H1 (cell line): ENCODE measurements at regions not wholly inside any gene's neighbourhood (a gene's known extent, or its start where the extent isn't known, plus 50 kb on each side); places are given as distances from the start of the nearest gene placed in this dataset.

Experiments
- CTCF ChIA-PET: fragments of 300-600 bp; sonication (Branson Sonifier 250); formaldehyde crosslinking; loops from one replicate; lab custom pipeline; 2021; ENCODE audit not compliant: partially characterized antibody; lab: Charles Lee
- POLR2A ChIA-PET: fragments of 300-600 bp; sonication (Branson Sonifier 250); formaldehyde crosslinking; loops from one replicate; lab custom pipeline; 2021; ENCODE audit warnings: inconsistent platforms; ENCODE audit not compliant: partially characterized antibody; lab: Charles Lee
- DNase-seq, 2 experiments: peaks; one replicate each; pipeline versions ENCODE4 v3.0.0 to v3.0.0-alpha.2; 2010 to 2022; ENCODE audit warnings: low spot score in 2 of 2, low read depth in 1 of 2, mixed read lengths in 1 of 2
- FAIRE-seq: peaks from 2 replicates; lab custom pipeline; 2011; peaks lifted over from hg19 to GRCh38; lab: Jason Lieb, UNC
- H2AFZ ChIP-seq: 2 replicates; pipeline ENCODE4 v1.8.1; 2012; ENCODE audit warnings: low read length, inconsistent platforms
- H2AK5ac ChIP-seq: 2 replicates; pipeline ENCODE4 v1.6.1; 2013; ENCODE audit warnings: low read depth, low read length
- H2BK120ac ChIP-seq: replicated peaks from 2 replicates; pipeline ENCODE3; 2013; ENCODE audit warnings: low read depth, low read length, inconsistent platforms
- H2BK12ac ChIP-seq: 2 replicates; pipeline ENCODE4 v1.6.1; 2013; ENCODE audit warnings: low read depth, low read length
- H2BK15ac ChIP-seq: 2 replicates; pipeline ENCODE4 v1.6.1; 2013; ENCODE audit warnings: low read length
- H2BK20ac ChIP-seq: 2 replicates; pipeline ENCODE4 v1.6.1; 2013; ENCODE audit warnings: low read length
- H2BK5ac ChIP-seq: 2 replicates; pipeline ENCODE4 v1.6.1; 2013; ENCODE audit warnings: low read depth, low read length
- H3K14ac ChIP-seq: 2 replicates; pipeline ENCODE4 v1.6.1; 2013; ENCODE audit warnings: inconsistent platforms; ENCODE audit not compliant: insufficient read length
- H3K18ac ChIP-seq: 2 replicates; pipeline ENCODE4 v1.6.1; 2013; ENCODE audit warnings: low read length; ENCODE audit errors: extremely low read depth
- H3K23ac ChIP-seq: 2 replicates; pipeline ENCODE4 v1.6.1; 2013; ENCODE audit warnings: inconsistent platforms; ENCODE audit not compliant: insufficient read length
- H3K23me2 ChIP-seq: 2 replicates; pipeline ENCODE4 v1.6.1; 2013; ENCODE audit warnings: low read depth, low read length
- H3K27ac ChIP-seq: 2 replicates; pipeline ENCODE4 v1.6.1; 2011; ENCODE audit warnings: low read depth, low read length, inconsistent platforms
- H3K27me3 ChIP-seq, 4 experiments: replicated peaks in 1 of 4; 1 replicate in 1 of 4; 2 replicates in 3 of 4; pipeline versions ENCODE4 v1.6.1 to v1.8.1; 2011 to 2013; ENCODE audit warnings: low read length in 3 of 4, mild to moderate bottlenecking in 3 of 4, inconsistent platforms in 2 of 4, mixed read lengths in 2 of 4, moderate library complexity in 1 of 4; ENCODE audit not compliant: control insufficient read depth in 3 of 4, insufficient read depth in 3 of 4; ENCODE audit errors: extremely low read depth in 1 of 4
- H3K36me3 ChIP-seq, 4 experiments: 2 replicates each; pipeline versions ENCODE4 v1.6.1 to v1.8.1; 2011 to 2013; ENCODE audit warnings: mild to moderate bottlenecking in 4 of 4, low read length in 3 of 4, moderate library complexity in 2 of 4, control low read depth in 1 of 4, inconsistent platforms in 1 of 4; ENCODE audit not compliant: insufficient read depth in 4 of 4, control insufficient read depth in 2 of 4
- H3K4ac ChIP-seq: replicated peaks from 2 replicates; pipeline ENCODE3; 2013; ENCODE audit warnings: low read length, low read depth, mixed read lengths, inconsistent platforms; ENCODE audit not compliant: insufficient read length
- H3K4me1 ChIP-seq, 4 experiments: replicated peaks in 1 of 4; 1 replicate in 1 of 4; 2 replicates in 3 of 4; pipeline versions ENCODE4 v1.6.1 to v1.8.1; 2011 to 2013; ENCODE audit warnings: low read length in 3 of 4, inconsistent platforms in 2 of 4, mixed read lengths in 1 of 4; ENCODE audit not compliant: insufficient read depth in 4 of 4, control insufficient read depth in 3 of 4
- H3K4me2 ChIP-seq, 2 experiments: 2 replicates each; pipeline versions ENCODE4 v1.6.1 to v1.8.1; 2011 to 2013; ENCODE audit warnings: low read depth in 2 of 2, low read length in 2 of 2, control low read depth in 1 of 2, inconsistent platforms in 1 of 2, mild to moderate bottlenecking in 1 of 2; ENCODE audit not compliant: insufficient read depth in 1 of 2
- H3K4me3 ChIP-seq, 4 experiments: fragments of 200-600, 300-600 bp in 1 of 4; sonication (generic), shearing (Covaris generic), sonication (Bioruptor Twin) in 1 of 4; 2 replicates each; pipeline versions ENCODE4 v1.5.1 to v1.8.1; 2011 to 2016; ENCODE audit warnings: low read length in 4 of 4, low read depth in 3 of 4, control low read depth in 2 of 4, inconsistent platforms in 2 of 4, mild to moderate bottlenecking in 2 of 4, mixed read lengths in 1 of 4, moderate library complexity in 1 of 4; ENCODE audit not compliant: insufficient read depth in 2 of 4; ENCODE audit errors: extremely low read depth in 1 of 4
- H3K56ac ChIP-seq: replicated peaks from 2 replicates; pipeline ENCODE3; 2013; ENCODE audit warnings: low read depth, mild to moderate bottlenecking, mixed read lengths, low read length, inconsistent platforms; ENCODE audit not compliant: insufficient read length
- H3K79me1 ChIP-seq: 2 replicates; pipeline ENCODE4 v1.6.1; 2013; ENCODE audit warnings: low read depth, low read length, control low read depth
- H3K79me2 ChIP-seq, 2 experiments: 2 replicates each; pipeline versions ENCODE4 v1.6.1 to v1.8.1; 2012 to 2013; ENCODE audit warnings: low read length in 2 of 2, mild to moderate bottlenecking in 2 of 2, inconsistent platforms in 1 of 2; ENCODE audit not compliant: insufficient read depth in 2 of 2, control insufficient read depth in 1 of 2
- H3K9ac ChIP-seq, 4 experiments: replicated peaks in 1 of 4; 1 replicate in 1 of 4; 2 replicates in 3 of 4; pipeline versions ENCODE4 v1.6.1 to v1.8.1; 2011 to 2013; ENCODE audit warnings: low read depth in 3 of 4, low read length in 3 of 4, control low read depth in 2 of 4, mild to moderate bottlenecking in 2 of 4, moderate library complexity in 2 of 4, inconsistent platforms in 1 of 4; ENCODE audit errors: extremely low read depth in 1 of 4
- H3K9me3 ChIP-seq, 2 experiments: 2 replicates each; pipeline versions ENCODE4 v1.6.1 to v1.8.1; 2012 to 2013; ENCODE audit warnings: mild to moderate bottlenecking in 2 of 2, moderate library complexity in 2 of 2, control low read depth in 1 of 2, inconsistent platforms in 1 of 2, low read depth in 1 of 2, low read length in 1 of 2, mixed read lengths in 1 of 2; ENCODE audit not compliant: insufficient read depth in 2 of 2
- H4K20me1 ChIP-seq, 2 experiments: replicated peaks in 1 of 2; 2 replicates each; pipeline versions ENCODE3 to v1.8.1; 2011 to 2013; ENCODE audit warnings: inconsistent platforms in 2 of 2, low read length in 2 of 2, mild to moderate bottlenecking in 1 of 2; ENCODE audit not compliant: insufficient read depth in 2 of 2, control insufficient read depth in 1 of 2
- H4K5ac ChIP-seq: 2 replicates; pipeline ENCODE4 v1.6.1; 2013; ENCODE audit warnings: low read length, low read depth, mixed read lengths, inconsistent platforms; ENCODE audit not compliant: insufficient read length
- H4K8ac ChIP-seq: 2 replicates; pipeline ENCODE4 v1.8.0; 2013; ENCODE audit warnings: mild to moderate bottlenecking, moderate library complexity, low read length, inconsistent platforms; ENCODE audit not compliant: insufficient read depth; ENCODE audit errors: extremely low read depth
- H4K91ac ChIP-seq: replicated peaks from 2 replicates; pipeline ENCODE3; 2013; ENCODE audit warnings: low read length, mixed read lengths, inconsistent platforms; ENCODE audit not compliant: insufficient read length
- BRCA1 ChIP-seq: IDR thresholded peaks from 2 replicates; pipeline ENCODE4 v1.6.1; 2012; ENCODE audit warnings: low read depth, low read length, improper control_type of control experiment
- SP1 ChIP-seq: IDR thresholded peaks from 2 replicates; pipeline ENCODE4 v1.6.1; 2011; ENCODE audit warnings: low read depth, low read length
- WGBS, 2 experiments: shearing (Covaris generic) in 1 of 2; methylation state at CpG; one replicate each; pipeline versions ENCODE4 v1.1.6 to v1.1.7; 2013 to 2015; ENCODE audit warnings: low lambda C conversion rate in 2 of 2, mixed read lengths in 2 of 2, inconsistent platforms in 1 of 2, low coverage in 1 of 2, missing lambda C conversion rate in 1 of 2; ENCODE audit not compliant: insufficient replicate concordance in 2 of 2, insufficient coverage in 1 of 2, insufficient read length in 1 of 2; ENCODE audit errors: extremely low coverage in 1 of 2, missing lambda C conversion rate in 1 of 2; 5-methylcytosine and 5-hydroxymethylcytosine counted together

DNA sequence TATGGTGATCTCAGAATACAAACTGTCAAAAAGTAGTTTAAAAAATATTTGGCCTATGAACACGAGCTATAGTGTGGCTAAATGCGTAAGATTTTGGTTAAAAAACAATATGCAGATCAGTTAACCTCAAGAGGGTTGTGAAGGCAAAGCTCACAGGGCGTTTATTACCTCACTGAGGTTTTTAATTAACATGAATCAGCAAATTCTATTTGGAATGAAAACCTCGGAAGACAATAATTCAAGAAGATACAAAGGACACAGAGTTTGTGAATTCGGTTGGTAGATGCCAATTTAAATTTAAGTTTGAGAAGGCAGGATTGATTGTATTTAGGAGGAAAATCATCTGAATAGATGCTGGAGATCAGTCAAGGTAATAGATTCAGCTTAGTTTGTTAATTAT lies 1434.6 kb downstream of the C4orf33 start:
- FAIRE-seq = no peak
- no peak overlapping the region for H3K4me3 ChIP-seq
- CTCF ChIA-PET = no interaction called here
- H3K9me3 ChIP-seq = no peaks in the 10 kb centered on the region
- no peaks in the 10 kb centered on the region for H3K23me2 ChIP-seq
- peaks cover 0 to 2% (median 0%) of the 10 kb centered on the region in 4 experiments; a peak in 1 of 7 replicates for H3K4me1 ChIP-seq
- no peak overlapping the region for H2BK15ac ChIP-seq
- H3K9ac ChIP-seq = no peak overlapping the region
- no peak overlapping the region for H3K23ac ChIP-seq
- H3K27ac ChIP-seq = no peak overlapping the region
- H3K79me1 ChIP-seq = no peaks in the 10 kb centered on the region
- no peak overlapping the region for H3K4ac ChIP-seq
- H3K27me3 ChIP-seq = no peaks in the 10 kb centered on the region
- H3K36me3 ChIP-seq = no peaks in the 10 kb centered on the region
- no peak overlapping the region for H2BK120ac ChIP-seq
- no peak overlapping the region for H2BK12ac ChIP-seq
- no peak overlapping the region for H3K14ac ChIP-seq
- H3K18ac ChIP-seq = no peak overlapping the region
- WGBS, 2 experiments = 90% methylated on average over 5 of the region's 5 CpGs; no CpG with 5 or more reads in 1 of the 2 experiments
- H4K5ac ChIP-seq = no peak overlapping the region
- no peaks in the 10 kb centered on the region for H4K20me1 ChIP-seq
- no peak overlapping the region for H2AK5ac ChIP-seq
- POLR2A ChIA-PET = no interaction called here
- no peak overlapping the region for H2BK5ac ChIP-seq
- TF ChIP-seq SP1 = no peak
- no peak for TF ChIP-seq BRCA1
- no peak overlapping the region for H3K4me2 ChIP-seq
- H4K8ac ChIP-seq = no peak overlapping the region
- no peak overlapping the region for H2AFZ ChIP-seq
- no peaks in the 10 kb centered on the region for H3K79me2 ChIP-seq
- DNase-seq = no peak
- no peak overlapping the region for H3K56ac ChIP-seq
- H4K91ac ChIP-seq = no peak overlapping the region
- H2BK20ac ChIP-seq = no peak overlapping the region
